ENCODE measurements at regions not wholly inside any gene's neighbourhood (a gene's known extent, or its start where the extent isn't known, plus 50 kb on each side); places are given as distances from the start of the nearest gene placed in this dataset.

- DNase-seq (ENCODE audit: low read depth), result no peak
- TF ChIP-seq, protein P1, sequence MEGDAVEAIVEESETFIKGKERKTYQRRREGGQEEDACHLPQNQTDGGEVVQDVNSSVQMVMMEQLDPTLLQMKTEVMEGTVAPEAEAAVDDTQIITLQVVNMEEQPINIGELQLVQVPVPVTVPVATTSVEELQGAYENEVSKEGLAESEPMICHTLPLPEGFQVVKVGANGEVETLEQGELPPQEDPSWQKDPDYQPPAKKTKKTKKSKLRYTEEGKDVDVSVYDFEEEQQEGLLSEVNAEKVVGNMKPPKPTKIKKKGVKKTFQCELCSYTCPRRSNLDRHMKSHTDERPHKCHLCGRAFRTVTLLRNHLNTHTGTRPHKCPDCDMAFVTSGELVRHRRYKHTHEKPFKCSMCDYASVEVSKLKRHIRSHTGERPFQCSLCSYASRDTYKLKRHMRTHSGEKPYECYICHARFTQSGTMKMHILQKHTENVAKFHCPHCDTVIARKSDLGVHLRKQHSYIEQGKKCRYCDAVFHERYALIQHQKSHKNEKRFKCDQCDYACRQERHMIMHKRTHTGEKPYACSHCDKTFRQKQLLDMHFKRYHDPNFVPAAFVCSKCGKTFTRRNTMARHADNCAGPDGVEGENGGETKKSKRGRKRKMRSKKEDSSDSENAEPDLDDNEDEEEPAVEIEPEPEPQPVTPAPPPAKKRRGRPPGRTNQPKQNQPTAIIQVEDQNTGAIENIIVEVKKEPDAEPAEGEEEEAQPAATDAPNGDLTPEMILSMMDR (IDR thresholded peaks at IDR 0.05; ENCODE audit: low read depth, low read length), result no peak
- TF ChIP-seq MYC (IDR thresholded peaks at IDR 0.05; ENCODE audit: low read depth, low read length), result no peak
- no peak for TF ChIP-seq MAX (IDR thresholded peaks at IDR 0.05; ENCODE audit: low read depth, low read length)
- TF ChIP-seq POLR2A (IDR thresholded peaks at IDR 0.05; ENCODE audit: extremely low read depth, insufficient read length), result no peak
- no peak overlapping the region for H3K4me3 ChIP-seq (ENCODE audit: low read depth, low read length)
Measured at GRCh38 chr7:41096917-41097316, 606.0 kb downstream of the INHBA start.

GRCh38 chr7:41093141-41093540 lies 609.7 kb downstream of the INHBA start:
- TF ChIP-seq, protein P1 (IDR thresholded peaks at IDR 0.05; ENCODE audit: low read depth, low read length), result no peak
- TF ChIP-seq MYC (IDR thresholded peaks at IDR 0.05; ENCODE audit: low read depth, low read length), result no peak
- no peak overlapping the region for H3K4me3 ChIP-seq (ENCODE audit: low read depth, low read length)
- no peak for DNase-seq (ENCODE audit: low read depth)

GRCh38 chr7:41085244-41085643 lies 617.6 kb downstream of the INHBA start:
- no peak for DNase-seq (ENCODE audit: low read depth)
- TF ChIP-seq POLR2A (IDR thresholded peaks at IDR 0.05; ENCODE audit: extremely low read depth, insufficient read length), result no peak
- no peak for TF ChIP-seq MYC (IDR thresholded peaks at IDR 0.05; ENCODE audit: low read depth, low read length)
- TF ChIP-seq, protein P1 (IDR thresholded peaks at IDR 0.05; ENCODE audit: low read depth, low read length), result no peak
- no peak for TF ChIP-seq MAX (IDR thresholded peaks at IDR 0.05; ENCODE audit: low read depth, low read length)
- no peak overlapping the region for H3K4me3 ChIP-seq (ENCODE audit: low read depth, low read length)

- TF ChIP-seq MYC (IDR thresholded peaks at IDR 0.05; ENCODE audit: low read depth, low read length) (no peak), MAX (IDR thresholded peaks at IDR 0.05; ENCODE audit: low read depth, low read length) (no peak)
- H3K4me3 ChIP-seq (ENCODE audit: low read depth, low read length), result no peak overlapping the region
- no peak for DNase-seq (ENCODE audit: low read depth)
Measured at GRCh38 chr7:41084381-41084780, 618.5 kb downstream of the INHBA start.

DNA sequence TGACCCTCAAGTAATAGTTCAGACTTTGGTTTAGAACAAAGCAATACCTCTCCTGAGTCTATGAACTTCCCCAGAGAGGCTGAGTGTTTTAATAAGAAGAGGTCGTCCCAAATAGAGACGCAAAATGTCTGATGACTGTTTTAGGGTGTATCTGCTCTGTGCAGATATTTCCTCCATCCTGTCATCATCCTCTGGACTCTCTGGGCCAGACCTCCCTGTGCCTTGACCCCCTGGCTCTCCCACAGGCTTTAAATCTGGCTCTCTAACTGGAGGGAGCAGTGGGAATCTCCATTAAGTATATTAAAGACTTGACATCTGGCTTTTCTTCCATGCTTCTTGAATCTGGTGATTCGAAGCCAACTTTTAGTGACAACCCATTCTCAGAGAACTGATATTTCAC lies 633.3 kb downstream of the INHBA start:
- no peak for DNase-seq (ENCODE audit: low read depth)
- TF ChIP-seq MAX (IDR thresholded peaks at IDR 0.05; ENCODE audit: low read depth, low read length), result no peak
- TF ChIP-seq, protein P1 (IDR thresholded peaks at IDR 0.05; ENCODE audit: low read depth, low read length), result no peak
- no peak for TF ChIP-seq POLR2A (IDR thresholded peaks at IDR 0.05; ENCODE audit: extremely low read depth, insufficient read length)
- TF ChIP-seq MYC (IDR thresholded peaks at IDR 0.05; ENCODE audit: low read depth, low read length), result no peak
- no peak overlapping the region for H3K4me3 ChIP-seq (ENCODE audit: low read depth, low read length)

DNA sequence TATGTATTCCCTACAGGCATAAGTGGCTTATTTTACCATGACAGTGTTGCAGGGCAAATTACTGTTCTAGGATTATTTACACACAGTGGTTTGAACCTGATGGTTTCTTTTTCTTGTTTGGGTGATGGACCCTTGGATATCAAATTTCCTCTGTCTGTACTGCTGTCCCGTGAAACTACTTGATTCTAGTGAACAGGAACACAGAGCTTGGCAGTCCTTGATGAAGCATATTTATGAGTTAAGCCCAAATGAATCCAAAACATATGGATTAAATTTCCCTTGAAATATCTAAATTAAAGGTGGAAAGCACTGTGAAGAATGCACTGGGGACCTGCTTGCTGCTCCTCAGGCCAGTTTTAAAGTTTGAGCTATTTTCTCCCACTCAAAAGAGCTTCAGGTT lies 635.3 kb downstream of the INHBA start:
- TF ChIP-seq MAX (IDR thresholded peaks at IDR 0.05; ENCODE audit: low read depth, low read length) (no peak), POLR2A (IDR thresholded peaks at IDR 0.05; ENCODE audit: extremely low read depth, insufficient read length) (no peak), MYC (IDR thresholded peaks at IDR 0.05; ENCODE audit: low read depth, low read length) (no peak)
- TF ChIP-seq, protein P1 (IDR thresholded peaks at IDR 0.05; ENCODE audit: low read depth, low read length), result no peak
- H3K4me3 ChIP-seq (ENCODE audit: low read depth, low read length), result no peak overlapping the region
- DNase-seq (ENCODE audit: low read depth), result no peak
